GM12872 (cell line): ENCODE measurements at regions not wholly inside any gene's neighbourhood (a gene's known extent, or its start where the extent isn't known, plus 50 kb on each side); places are given as distances from the start of the nearest gene placed in this dataset.

ENCODE experiments used
- CTCF ChIP-seq: IDR thresholded peaks from 3 replicates; pipeline ENCODE4 v1.5.1; 2011; ENCODE audit warnings: low read depth, mild to moderate bottlenecking, low read length, moderate library complexity; ENCODE audit not compliant: insufficient read depth

- no peak for TF ChIP-seq CTCF
Observed at GRCh38 chr11:81886406-81887075, 847.1 kb downstream of the FAM181B start.

- no peak for TF ChIP-seq CTCF
Observed at GRCh38 chr11:81874635-81875034, 859.0 kb downstream of the FAM181B start.

GRCh38 chr11:81870815-81871214, 862.8 kb downstream of the FAM181B start:
- TF ChIP-seq CTCF: no peak

- TF ChIP-seq CTCF: no peak
Observed at GRCh38 chr11:81870066-81870412, 863.6 kb downstream of the FAM181B start.

GRCh38 chr11:81869351-81870065, 864.2 kb downstream of the FAM181B start:
- TF ChIP-seq CTCF: no peak

GRCh38 chr11:81866896-81867295, 866.8 kb downstream of the FAM181B start:
- no peak for TF ChIP-seq CTCF

GRCh38 chr11:81857386-81857785, 876.3 kb downstream of the FAM181B start:
- no peak for TF ChIP-seq CTCF
